ENCODE measurements at regions not wholly inside any gene's neighbourhood (a gene's known extent, or its start where the extent isn't known, plus 50 kb on each side); places are given as distances from the start of the nearest gene placed in this dataset.
"Not testable (repeated sequence)": the region's sequence is repeated elsewhere in the genome, so short reads cannot be mapped to it uniquely, and the experiment has no call there.

GRCh38 chr1:199041173-199041914 lies 402.5 kb downstream of the PTPRC start:
- DNase-seq (ENCODE audit: low read depth in 2 of 2) = no peak

- no peak for DNase-seq (ENCODE audit: low read depth in 2 of 2)
These were observed 403.4 kb downstream of the PTPRC start for GRCh38 chr1:199042193-199042592.

- no peak for DNase-seq (ENCODE audit: low read depth in 2 of 2)
These were observed 405.4 kb downstream of the PTPRC start for GRCh38 chr1:199044191-199044590.

- no peak for DNase-seq (ENCODE audit: low read depth in 2 of 2)
These were observed 407.8 kb downstream of the PTPRC start for GRCh38 chr1:199046618-199047017.

GRCh38 chr1:199054694-199055093 lies 415.9 kb downstream of the PTPRC start:
- DNase-seq (ENCODE audit: low read depth in 2 of 2) = no peak

- no peak for DNase-seq (ENCODE audit: low read depth in 2 of 2)
These were observed 418.5 kb downstream of the PTPRC start for GRCh38 chr1:199057322-199057721.

GRCh38 chr1:199058281-199058680 lies 419.4 kb downstream of the PTPRC start:
- DNase-seq (ENCODE audit: low read depth in 2 of 2) = no peak

GRCh38 chr1:199064971-199065370 lies 426.1 kb downstream of the PTPRC start:
- DNase-seq (ENCODE audit: low read depth in 2 of 2) = no peak

GRCh38 chr1:199067483-199067882 lies 428.6 kb downstream of the PTPRC start:
- DNase-seq (ENCODE audit: low read depth in 2 of 2) = no peak

GRCh38 chr1:199071080-199071479 lies 432.2 kb downstream of the PTPRC start:
- DNase-seq (ENCODE audit: low read depth in 2 of 2) = no peak

- DNase-seq (ENCODE audit: low read depth in 2 of 2) = no peak
These were observed 434.3 kb downstream of the PTPRC start for GRCh38 chr1:199073166-199073565.

- DNase-seq (ENCODE audit: low read depth in 2 of 2) = no peak
These were observed 437.0 kb downstream of the PTPRC start for GRCh38 chr1:199075792-199076191.

- DNase-seq (ENCODE audit: low read depth in 2 of 2) = no peak
These were observed 441.2 kb downstream of the PTPRC start for GRCh38 chr1:199079994-199080393.

- no peak for DNase-seq (ENCODE audit: low read depth in 2 of 2)
These were observed 442.9 kb downstream of the PTPRC start for GRCh38 chr1:199081739-199082138.

- DNase-seq (ENCODE audit: low read depth in 2 of 2) = no peak
These were observed 444.0 kb downstream of the PTPRC start for GRCh38 chr1:199082778-199083389.

GRCh38 chr1:199083680-199084079 lies 444.8 kb downstream of the PTPRC start:
- no peak for DNase-seq (ENCODE audit: low read depth in 2 of 2)

- no peak for DNase-seq (ENCODE audit: low read depth in 2 of 2)
These were observed 445.5 kb downstream of the PTPRC start for GRCh38 chr1:199084293-199084692.

GRCh38 chr1:199085903-199086302 lies 447.1 kb downstream of the PTPRC start:
- no peak for DNase-seq (ENCODE audit: low read depth in 2 of 2)

- no peak for DNase-seq (ENCODE audit: low read depth in 2 of 2)
These were observed 448.3 kb downstream of the PTPRC start for GRCh38 chr1:199087144-199087543.

GRCh38 chr1:199089393-199090122 lies 450.7 kb downstream of the PTPRC start:
- DNase-seq (ENCODE audit: low read depth in 2 of 2) = peak; percentile 6 to 19

- DNase-seq (ENCODE audit: low read depth in 2 of 2) = not testable (repeated sequence)
These were observed 456.8 kb downstream of the PTPRC start for GRCh38 chr1:199095628-199096027.

- DNase-seq (ENCODE audit: low read depth in 2 of 2) = no peak
These were observed 457.8 kb downstream of the PTPRC start for GRCh38 chr1:199096591-199096990.

- no peak for DNase-seq (ENCODE audit: low read depth in 2 of 2)
These were observed 459.6 kb downstream of the PTPRC start for GRCh38 chr1:199098468-199098867.
